Gastrocnemius medialis (tissue), 4 donors: ENCODE measurements at regions not wholly inside any gene's neighbourhood (a gene's known extent, or its start where the extent isn't known, plus 50 kb on each side); places are given as distances from the start of the nearest gene placed in this dataset.

Source experiments
- ATAC-seq, 2 donors: fragments of 150-250 bp; one replicate each; pipeline ENCODE4 v1.9.1; 2016
- DNase-seq, 2 donors: peaks; one replicate each; pipeline ENCODE4 v3.0.0-alpha.2; 2019
- H3K27ac ChIP-seq, 4 donors: fragments of 200-600 bp; sonication (generic); 1 replicate in 1 of 4; 2 replicates in 3 of 4; pipeline ENCODE4 v1.5.1; 2016 to 2018; ENCODE audit warnings: mild to moderate bottlenecking in 2 of 4, moderate library complexity in 1 of 4
- H3K27me3 ChIP-seq, 3 donors: fragments of 200-600 bp; sonication (generic) in 2 of 3; 1 replicate in 1 of 3; 2 replicates in 2 of 3; pipeline versions ENCODE4 v1.5.1 to v1.6.0; 2016 to 2019; ENCODE audit warnings: mild to moderate bottlenecking in 1 of 3, moderate library complexity in 1 of 3
- H3K36me3 ChIP-seq, 2 donors: fragments of 200-600 bp; sonication (generic) in 1 of 2; one replicate each; pipeline ENCODE4 v1.5.1; 2017 to 2018
- H3K4me1 ChIP-seq, 2 donors: fragments of 200-600 bp; sonication (generic) in 1 of 2; one replicate each; pipeline ENCODE4 v1.5.1; 2016 to 2017; ENCODE audit warnings: mild to moderate bottlenecking in 2 of 2
- H3K4me3 ChIP-seq, 4 donors: fragments of 200-600 bp; sonication (generic) in 3 of 4; 1 replicate in 1 of 4; 2 replicates in 3 of 4; pipeline ENCODE4 v1.5.1; 2016 to 2019; ENCODE audit warnings: mild to moderate bottlenecking in 2 of 4
- H3K9me3 ChIP-seq, 3 donors: fragments of 200-600 bp; sonication (generic) in 2 of 3; 1 replicate in 1 of 3; 2 replicates in 2 of 3; pipeline ENCODE4 v1.5.1; 2016 to 2019
- CTCF ChIP-seq, 5 experiments: fragments of 450-650 bp in 3 of 5; fragments of 200-600 bp in 2 of 5; sonication (generic) in 2 of 5; IDR thresholded peaks in 4 of 5; conservative IDR thresholded peaks in 1 of 5; 1 replicate in 4 of 5; 2 replicates in 1 of 5; pipeline ENCODE4 v1.5.1; 2016 to 2019; ENCODE audit warnings: antibody characterized with exemption in 5 of 5, mild to moderate bottlenecking in 3 of 5, moderate library complexity in 3 of 5
- POLR2A ChIP-seq, 2 donors: fragments of 450-650 bp; IDR thresholded peaks; one replicate each; pipeline ENCODE4 v1.6.1; 2017; ENCODE audit warnings: antibody characterized with exemption in 2 of 2, mild to moderate bottlenecking in 2 of 2, moderate library complexity in 2 of 2
- in situ Hi-C, 4 donors: fragments of 200-750 bp; cut with MboI; loops; one replicate each; pipeline versions ENCODE4 v1.15.0 to v1.8.0; 2017; ENCODE audit warnings: low sequenced_read_pairs in 4 of 4
- intact Hi-C: fragments of 100-400 bp; cut with DNase I; formaldehyde crosslinking; loops from one replicate; pipeline ENCODE4 v1.15.1; 2023; ENCODE audit warnings: low total_unique reads

GRCh38 chr12:105467710-105468366, 137.3 kb downstream of the C12orf75 start:
- in situ Hi-C loops, result no loop called here

GRCh38 chr12:105468464-105468863, 138.0 kb downstream of the C12orf75 start:
- peaks cover 0 to 20% of the 10 kb centered on the region in 2 donors for H3K4me1 ChIP-seq
- no peak for DNase-seq
- intact Hi-C loops (no loop called here), in situ Hi-C loops (no loop called here)
- H3K36me3 ChIP-seq, result no peaks in the 10 kb centered on the region
- no peak for ATAC-seq
- no peak overlapping the region for H3K4me3 ChIP-seq
- no peaks in the 10 kb centered on the region for H3K27me3 ChIP-seq
- H3K27ac ChIP-seq, result peak overlapping the region in 3 of 4 donors; percentile 37 to 63 (median 57)
- TF ChIP-seq CTCF (IDR thresholded peaks at IDR 0.05 in 4 of 5, conservative IDR thresholded peaks at IDR 0.05 in 1 of 5) (no peak), POLR2A (IDR thresholded peaks at IDR 0.05) (no peak)
- H3K9me3 ChIP-seq, result no peaks in the 10 kb centered on the region

More at GRCh38 chr12:105467710-105468366, 137.3 kb downstream of the C12orf75 start:
- H3K27ac ChIP-seq, result peak overlapping the region; percentile 32 to 63 (median 47)
- TF ChIP-seq POLR2A (IDR thresholded peaks at IDR 0.05) (no peak), CTCF (IDR thresholded peaks at IDR 0.05 in 4 of 5, conservative IDR thresholded peaks at IDR 0.05 in 1 of 5) (no peak)
- no peaks in the 10 kb centered on the region for H3K9me3 ChIP-seq
- ATAC-seq, result no peak
- no peak for DNase-seq
- intact Hi-C loops, result no loop called here
- no peak overlapping the region for H3K4me3 ChIP-seq
- no peaks in the 10 kb centered on the region for H3K27me3 ChIP-seq
- peaks cover 0 to 20% of the 10 kb centered on the region in 2 donors for H3K4me1 ChIP-seq
- no peaks in the 10 kb centered on the region for H3K36me3 ChIP-seq

- in situ Hi-C loops (no loop called here), intact Hi-C loops (no loop called here)
- ATAC-seq (no peak), DNase-seq (no peak)
- H3K36me3 ChIP-seq, result no peaks in the 10 kb centered on the region
- H3K4me3 ChIP-seq, result no peak overlapping the region
- TF ChIP-seq CTCF (IDR thresholded peaks at IDR 0.05 in 4 of 5, conservative IDR thresholded peaks at IDR 0.05 in 1 of 5), result no peak
- TF ChIP-seq POLR2A (IDR thresholded peaks at IDR 0.05), result no peak
- H3K4me1 ChIP-seq, result peaks cover 0 to 20% of the 10 kb centered on the region in 2 donors
- peak overlapping the region in 1 of 4 donors; percentile 3 for H3K27ac ChIP-seq
- H3K27me3 ChIP-seq, result no peaks in the 10 kb centered on the region
- H3K9me3 ChIP-seq, result no peaks in the 10 kb centered on the region
Observed at GRCh38 chr12:105469211-105469610, 138.7 kb downstream of the C12orf75 start.

GRCh38 chr12:105469701-105470100, 139.2 kb downstream of the C12orf75 start:
- H3K9me3 ChIP-seq, result no peaks in the 10 kb centered on the region
- no peak for TF ChIP-seq POLR2A (IDR thresholded peaks at IDR 0.05)
- no peak for TF ChIP-seq CTCF (IDR thresholded peaks at IDR 0.05 in 4 of 5, conservative IDR thresholded peaks at IDR 0.05 in 1 of 5)
- H3K4me3 ChIP-seq, result no peak overlapping the region
- in situ Hi-C loops (no loop called here), intact Hi-C loops (no loop called here)
- H3K27me3 ChIP-seq, result no peaks in the 10 kb centered on the region
- no peaks in the 10 kb centered on the region for H3K36me3 ChIP-seq
- H3K4me1 ChIP-seq, result peaks cover 0 to 20% of the 10 kb centered on the region in 2 donors
- peak overlapping the region in 1 of 4 donors; percentile 3 for H3K27ac ChIP-seq
- DNase-seq (no peak), ATAC-seq (no peak)

- no peak overlapping the region for H3K27ac ChIP-seq
Observed at GRCh38 chr12:105470102-105470501, 139.6 kb downstream of the C12orf75 start.

More at GRCh38 chr12:105470102-105470501, 139.6 kb downstream of the C12orf75 start:
- in situ Hi-C loops, result no loop called here
- ATAC-seq, result no peak
- Histone ChIP-seq H3K9me3 (no peaks in the 10 kb centered on the region), H3K4me1 (peaks cover 0 to 20% of the 10 kb centered on the region in 2 donors), H3K27me3 (no peaks in the 10 kb centered on the region), H3K36me3 (no peaks in the 10 kb centered on the region), H3K4me3 (no peak overlapping the region)
- intact Hi-C loops, result no loop called here
- TF ChIP-seq POLR2A (IDR thresholded peaks at IDR 0.05) (no peak), CTCF (IDR thresholded peaks at IDR 0.05 in 4 of 5, conservative IDR thresholded peaks at IDR 0.05 in 1 of 5) (no peak)
- DNase-seq, result no peak
